Panc1 (cell line): ENCODE measurements at regions not wholly inside any gene's neighbourhood (a gene's known extent, or its start where the extent isn't known, plus 50 kb on each side); places are given as distances from the start of the nearest gene placed in this dataset.

Experiments used
- ATAC-seq: fragments of 200-7000 bp; cut with Tn5 transposase; 2 replicates; pipeline ENCODE4 v1.9.1; 2020; ENCODE audit warnings: mild to moderate bottlenecking, moderate library complexity
- BruUV-seq: library from RNA; stranded (reverse); fragments of 400-500 nt; replicated peaks from 2 replicates; lab custom pipeline; 2021; lab: Mats Ljungman, UMichigan
- CTCF ChIA-PET: fragments of 300-600 bp; sonication (Branson Sonifier 250); formaldehyde crosslinking; loops from one replicate; lab custom pipeline; 2022; ENCODE audit warnings: antibody characterized with exemption; lab: Charles Lee
- POLR2A ChIA-PET: fragments of 300-600 bp; sonication (Branson Sonifier 250); formaldehyde crosslinking; loops from one replicate; lab custom pipeline; 2022; ENCODE audit warnings: antibody characterized with exemption; lab: Charles Lee
- DNase-seq: peaks from one replicate; pipeline ENCODE4 v3.0.0-alpha.2; 2010; ENCODE audit warnings: low read depth, low spot score
- H3K27ac ChIP-seq: 2 replicates; pipeline ENCODE4 v1.5.1; 2011; ENCODE audit warnings: mild to moderate bottlenecking, low read length, inconsistent platforms
- H3K27me3 ChIP-seq: fragments of 200-500 bp; sonication (Bioruptor generic); 2 replicates; pipeline ENCODE4 v1.6.0; 2014; ENCODE audit warnings: low read length, inconsistent platforms; ENCODE audit not compliant: control insufficient read depth, insufficient read depth
- H3K36me3 ChIP-seq: fragments of 200-500 bp; sonication (Bioruptor generic); 2 replicates; pipeline ENCODE4 v1.5.1; 2014; ENCODE audit warnings: inconsistent platforms, mild to moderate bottlenecking, low read length, moderate library complexity; ENCODE audit not compliant: control insufficient read depth, insufficient read depth
- H3K4me1 ChIP-seq: 2 replicates; pipeline ENCODE4 v1.5.1; 2011; ENCODE audit warnings: inconsistent platforms, mild to moderate bottlenecking, low read length, moderate library complexity; ENCODE audit not compliant: control insufficient read depth, insufficient read depth
- H3K4me3 ChIP-seq, 2 experiments: 2 replicates each; pipeline ENCODE4 v1.5.1; 2011 to 2012; ENCODE audit warnings: low read depth in 2 of 2, low read length in 2 of 2, mild to moderate bottlenecking in 2 of 2, inconsistent platforms in 1 of 2, moderate library complexity in 1 of 2
- H3K9me3 ChIP-seq: fragments of 200-500 bp; sonication (Bioruptor generic); 2 replicates; pipeline ENCODE4 v1.5.1; 2014; ENCODE audit warnings: low read depth, mild to moderate bottlenecking, inconsistent platforms, low read length, moderate library complexity; ENCODE audit not compliant: control insufficient read depth, insufficient read depth
- POLR2AphosphoS5 ChIP-seq: IDR thresholded peaks from 2 replicates; pipeline ENCODE4 v1.6.1; 2012; ENCODE audit warnings: mild to moderate bottlenecking, low read depth, low read length, moderate library complexity
- SIN3A ChIP-seq: IDR thresholded peaks from 2 replicates; pipeline ENCODE4 v1.6.1; 2012; ENCODE audit warnings: low read depth, mild to moderate bottlenecking, low read length, moderate library complexity, borderline replicate concordance; ENCODE audit not compliant: insufficient read depth
- TCF7L2 ChIP-seq: IDR thresholded peaks from 2 replicates; pipeline ENCODE4 v1.6.1; 2011; ENCODE audit warnings: mild to moderate bottlenecking, low read depth, low read length, inconsistent platforms
- in situ Hi-C: cut with HindIII; loops from 2 replicates; pipeline ENCODE4 v1.10.0; 2016; ENCODE audit warnings: low sequenced_read_pairs, low pct_unique_long_range_greater_than_20kb
- intact Hi-C: fragments of 100-400 bp; cut with micrococcal nuclease; formaldehyde crosslinking; loops from one replicate; pipeline ENCODE4 v1.10.0; 2022; ENCODE audit not compliant: unreplicated experiment
- TF ChIP-seq, protein P1 (sequence below): fragments of 450-650 bp; IDR thresholded peaks from 2 replicates; pipeline ENCODE4 v1.5.1; 2017; ENCODE audit warnings: mild to moderate bottlenecking
- TF ChIP-seq, protein P2 (sequence below), 2 experiments: IDR thresholded peaks; 2 replicates each; pipeline ENCODE4 v1.6.1; 2011 to 2012; ENCODE audit warnings: low read depth in 2 of 2, control low read depth in 1 of 2, low read length in 1 of 2, mild to moderate bottlenecking in 1 of 2, moderate library complexity in 1 of 2; ENCODE audit not compliant: insufficient read depth in 1 of 2

DNA sequence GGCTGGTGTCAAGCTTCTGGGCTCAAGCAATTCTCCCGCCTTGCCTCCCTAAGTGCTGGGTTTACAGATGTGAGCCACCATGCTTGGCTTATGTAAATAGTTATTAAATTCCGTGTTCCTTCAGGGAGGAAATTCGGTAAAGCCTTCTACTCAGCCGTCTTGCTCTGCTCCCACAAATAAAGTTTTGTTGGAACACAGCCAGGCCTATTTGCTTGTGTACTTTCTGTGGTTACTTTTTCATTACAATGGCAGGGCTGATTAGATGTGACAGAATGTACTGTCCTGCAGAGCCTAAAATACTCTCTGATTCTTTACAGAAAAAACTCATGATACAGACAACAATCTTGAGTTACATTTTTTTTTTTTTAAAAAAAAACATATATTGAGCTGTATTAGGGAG lies 68.8 kb upstream of the TACR1 start:
- DNase-seq = no peak
- ATAC-seq = no peak
- CTCF ChIA-PET = no interaction called here
- Histone ChIP-seq H3K36me3 (no peaks in the 10 kb centered on the region), H3K27me3 (no peaks in the 10 kb centered on the region), H3K4me3 (no peak overlapping the region), H3K9me3 (no peaks in the 10 kb centered on the region), H3K27ac (no peak overlapping the region), H3K4me1 (no peaks in the 10 kb centered on the region)
- intact Hi-C loops (no loop called here), in situ Hi-C loops (no loop called here)
- POLR2A ChIA-PET = interaction anchor here (0.5 kb wide), 1 partner anchor 46 kb away, joined by 4 read pairs; no protein-coding TSS in a partner anchor
- TF ChIP-seq, protein P1, sequence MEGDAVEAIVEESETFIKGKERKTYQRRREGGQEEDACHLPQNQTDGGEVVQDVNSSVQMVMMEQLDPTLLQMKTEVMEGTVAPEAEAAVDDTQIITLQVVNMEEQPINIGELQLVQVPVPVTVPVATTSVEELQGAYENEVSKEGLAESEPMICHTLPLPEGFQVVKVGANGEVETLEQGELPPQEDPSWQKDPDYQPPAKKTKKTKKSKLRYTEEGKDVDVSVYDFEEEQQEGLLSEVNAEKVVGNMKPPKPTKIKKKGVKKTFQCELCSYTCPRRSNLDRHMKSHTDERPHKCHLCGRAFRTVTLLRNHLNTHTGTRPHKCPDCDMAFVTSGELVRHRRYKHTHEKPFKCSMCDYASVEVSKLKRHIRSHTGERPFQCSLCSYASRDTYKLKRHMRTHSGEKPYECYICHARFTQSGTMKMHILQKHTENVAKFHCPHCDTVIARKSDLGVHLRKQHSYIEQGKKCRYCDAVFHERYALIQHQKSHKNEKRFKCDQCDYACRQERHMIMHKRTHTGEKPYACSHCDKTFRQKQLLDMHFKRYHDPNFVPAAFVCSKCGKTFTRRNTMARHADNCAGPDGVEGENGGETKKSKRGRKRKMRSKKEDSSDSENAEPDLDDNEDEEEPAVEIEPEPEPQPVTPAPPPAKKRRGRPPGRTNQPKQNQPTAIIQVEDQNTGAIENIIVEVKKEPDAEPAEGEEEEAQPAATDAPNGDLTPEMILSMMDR = no peak
- TF ChIP-seq SIN3A (no peak), POLR2AphosphoS5 (no peak), TCF7L2 (no peak)
- TF ChIP-seq, protein P2, sequence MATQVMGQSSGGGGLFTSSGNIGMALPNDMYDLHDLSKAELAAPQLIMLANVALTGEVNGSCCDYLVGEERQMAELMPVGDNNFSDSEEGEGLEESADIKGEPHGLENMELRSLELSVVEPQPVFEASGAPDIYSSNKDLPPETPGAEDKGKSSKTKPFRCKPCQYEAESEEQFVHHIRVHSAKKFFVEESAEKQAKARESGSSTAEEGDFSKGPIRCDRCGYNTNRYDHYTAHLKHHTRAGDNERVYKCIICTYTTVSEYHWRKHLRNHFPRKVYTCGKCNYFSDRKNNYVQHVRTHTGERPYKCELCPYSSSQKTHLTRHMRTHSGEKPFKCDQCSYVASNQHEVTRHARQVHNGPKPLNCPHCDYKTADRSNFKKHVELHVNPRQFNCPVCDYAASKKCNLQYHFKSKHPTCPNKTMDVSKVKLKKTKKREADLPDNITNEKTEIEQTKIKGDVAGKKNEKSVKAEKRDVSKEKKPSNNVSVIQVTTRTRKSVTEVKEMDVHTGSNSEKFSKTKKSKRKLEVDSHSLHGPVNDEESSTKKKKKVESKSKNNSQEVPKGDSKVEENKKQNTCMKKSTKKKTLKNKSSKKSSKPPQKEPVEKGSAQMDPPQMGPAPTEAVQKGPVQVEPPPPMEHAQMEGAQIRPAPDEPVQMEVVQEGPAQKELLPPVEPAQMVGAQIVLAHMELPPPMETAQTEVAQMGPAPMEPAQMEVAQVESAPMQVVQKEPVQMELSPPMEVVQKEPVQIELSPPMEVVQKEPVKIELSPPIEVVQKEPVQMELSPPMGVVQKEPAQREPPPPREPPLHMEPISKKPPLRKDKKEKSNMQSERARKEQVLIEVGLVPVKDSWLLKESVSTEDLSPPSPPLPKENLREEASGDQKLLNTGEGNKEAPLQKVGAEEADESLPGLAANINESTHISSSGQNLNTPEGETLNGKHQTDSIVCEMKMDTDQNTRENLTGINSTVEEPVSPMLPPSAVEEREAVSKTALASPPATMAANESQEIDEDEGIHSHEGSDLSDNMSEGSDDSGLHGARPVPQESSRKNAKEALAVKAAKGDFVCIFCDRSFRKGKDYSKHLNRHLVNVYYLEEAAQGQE (IDR thresholded peaks at IDR 0.05; ENCODE audit: insufficient read depth in 1 of 2, low read depth in 2 of 2, low read length in 1 of 2) = no peak
- BruUV-seq = no TSS peak

DNA sequence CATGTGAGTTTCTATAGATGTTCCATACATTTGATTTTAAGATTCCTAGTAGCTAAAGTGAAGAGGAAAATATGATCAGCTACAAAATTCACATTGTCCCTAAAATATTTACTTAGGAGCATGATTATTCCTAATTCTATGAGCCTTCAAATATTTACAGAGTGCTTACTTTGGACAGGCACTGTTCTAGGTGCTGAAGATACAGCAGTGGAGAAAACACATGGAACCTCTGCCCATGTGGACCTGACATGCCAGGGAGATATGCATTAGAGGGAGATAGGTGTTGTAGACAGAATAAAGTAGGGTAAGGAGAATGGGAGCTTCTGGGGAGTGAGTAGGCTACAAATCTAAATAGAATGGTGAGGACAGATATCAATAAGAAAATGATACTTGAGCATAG lies 62.6 kb upstream of the TACR1 start:
- Histone ChIP-seq H3K27me3 (no peaks in the 10 kb centered on the region), H3K9me3 (peaks cover 4% of the 10 kb centered on the region; the same call in 1 of the 2 replicates), H3K27ac (no peak overlapping the region), H3K4me3 (no peak overlapping the region), H3K36me3 (no peaks in the 10 kb centered on the region), H3K4me1 (no peaks in the 10 kb centered on the region)
- ATAC-seq (no peak), DNase-seq (no peak)
- in situ Hi-C loops (no loop called here), intact Hi-C loops (no loop called here)
- TF ChIP-seq TCF7L2 (no peak), POLR2AphosphoS5 (no peak), SIN3A (no peak)
- TF ChIP-seq, protein P2 (IDR thresholded peaks at IDR 0.05; ENCODE audit: insufficient read depth in 1 of 2, low read depth in 2 of 2, low read length in 1 of 2) = no peak
- TF ChIP-seq, protein P1 = no peak
- ChIA-PET POLR2A (no interaction called here), CTCF (no interaction called here)
- BruUV-seq = no TSS peak
